A549 (cell line): ENCODE measurements at regions not wholly inside any gene's neighbourhood (a gene's known extent, or its start where the extent isn't known, plus 50 kb on each side); places are given as distances from the start of the nearest gene placed in this dataset.

Source experiments
- ATAC-seq, 2 experiments: fragments of 200-7000 bp in 1 of 2; fragments of >200 bp in 1 of 2; cut with Nextera tagmentation in 1 of 2; cut with Tn5 transposase in 1 of 2; 3 replicates each; pipeline versions ENCODE4 v1.8.0 to v1.9.1; 2018 to 2020; ENCODE audit warnings: mild to moderate bottlenecking in 1 of 2, moderate library complexity in 1 of 2
- CTCF ChIA-PET: fragments of 300-600 bp; sonication (Branson Sonifier 250); formaldehyde crosslinking; extraction: SDS; loops from one replicate; lab custom pipeline; 2021; ENCODE audit warnings: antibody characterized with exemption, inconsistent platforms; lab: Yijun Ruan, JAX
- POLR2A ChIA-PET: fragments of 350-600 bp; formaldehyde crosslinking; extraction: SDS; loops from one replicate; lab custom pipeline; 2021; ENCODE audit warnings: antibody characterized with exemption, inconsistent platforms; lab: Yijun Ruan, JAX
- DNase-seq, 2 experiments: peaks; one replicate each; pipeline versions ENCODE4 v3.0.0 to v3.0.0-alpha.2; 2011 to 2016; ENCODE audit warnings: low read depth in 1 of 2, low spot score in 1 of 2
- FAIRE-seq: peaks from 2 replicates; lab custom pipeline; 2011; peaks lifted over from hg19 to GRCh38; lab: Jason Lieb, UNC
- H3K27ac ChIP-seq, 2 experiments: fragments of >200 bp; sonication (Bioruptor Twin); formaldehyde crosslinking; 3 replicates each; pipeline ENCODE4 v1.5.1; 2016 to 2017
- H3K4me1 ChIP-seq: fragments of >200 bp; sonication (Bioruptor Twin); formaldehyde crosslinking; 3 replicates; pipeline ENCODE4 v1.6.1; 2016
- H3K4me2 ChIP-seq: fragments of >200 bp; sonication (Bioruptor Twin); formaldehyde crosslinking; 3 replicates; pipeline ENCODE4 v1.6.1; 2016
- H3K4me3 ChIP-seq: fragments of >200 bp; sonication (Bioruptor Twin); formaldehyde crosslinking; 3 replicates; pipeline ENCODE4 v1.5.1; 2016
- H3K9me3 ChIP-seq: fragments of >200 bp; sonication (Bioruptor Twin); formaldehyde crosslinking; 3 replicates; pipeline ENCODE4 v1.6.1; 2016
- CEBPB ChIP-seq, 2 experiments: fragments of >200 bp in 1 of 2; sonication (Bioruptor Twin) in 1 of 2; formaldehyde crosslinking in 1 of 2; IDR thresholded peaks; 2 replicates each; pipeline ENCODE4 v1.6.1; 2012 to 2016
- ELK1 ChIP-seq: fragments of 150-350 bp; IDR thresholded peaks from 2 replicates; pipeline ENCODE4 v1.6.1; 2014; ENCODE audit warnings: low read depth, mild to moderate bottlenecking, low read length
- EP300 ChIP-seq, 2 experiments: fragments of >200 bp; sonication (Bioruptor Twin); formaldehyde crosslinking; IDR thresholded peaks; 2 replicates in 1 of 2; 3 replicates in 1 of 2; pipeline ENCODE4 v1.6.1; 2016 to 2017
- FOSB ChIP-seq: fragments of 250-450 bp; sonication (Bioruptor Pico); IDR thresholded peaks from 2 replicates; pipeline ENCODE4 v1.5.0; 2020; ENCODE audit warnings: mild to moderate bottlenecking, moderate library complexity
- FOSL2 ChIP-seq, 2 experiments: fragments of 450-650 bp in 1 of 2; fragments of >200 bp in 1 of 2; sonication (Bioruptor Twin) in 1 of 2; formaldehyde crosslinking; IDR thresholded peaks; 2 replicates each; pipeline versions ENCODE4 v1.5.0 to v1.6.1; 2016 to 2020; ENCODE audit warnings: mild to moderate bottlenecking in 1 of 2, moderate library complexity in 1 of 2
- GATA3 ChIP-seq: IDR thresholded peaks from 2 replicates; pipeline ENCODE4 v1.6.1; 2012; ENCODE audit warnings: borderline replicate concordance
- HOXA7 ChIP-seq: fragments of 250-450 bp; sonication (Bioruptor Pico); IDR thresholded peaks from 2 replicates; pipeline ENCODE4 v1.5.0; 2020; ENCODE audit warnings: mild to moderate bottlenecking, moderate library complexity
- JUN ChIP-seq, 2 experiments: fragments of >200 bp; sonication (Bioruptor Twin); formaldehyde crosslinking; IDR thresholded peaks; 2 replicates in 1 of 2; 3 replicates in 1 of 2; pipeline ENCODE4 v1.6.1; 2016 to 2017
- JUNB ChIP-seq: fragments of >200 bp; sonication (Bioruptor Twin); formaldehyde crosslinking; IDR thresholded peaks from 2 replicates; pipeline ENCODE4 v1.6.1; 2016
- KDM1A ChIP-seq: fragments of 200-600 bp; sonication (generic); IDR thresholded peaks from 2 replicates; pipeline ENCODE4 v1.6.1; 2016; ENCODE audit warnings: low read depth, mild to moderate bottlenecking
- KDM5A ChIP-seq: fragments of 200-600 bp; sonication (generic); IDR thresholded peaks from 2 replicates; pipeline ENCODE4 v1.6.1; 2016; ENCODE audit warnings: antibody characterized with exemption, mild to moderate bottlenecking
- MAFK ChIP-seq: fragments of 450-650 bp; IDR thresholded peaks from 2 replicates; pipeline ENCODE4 v1.6.1; 2014; ENCODE audit not compliant: partially characterized antibody
- MAX ChIP-seq: IDR thresholded peaks from 2 replicates; pipeline ENCODE4 v1.6.1; 2012
- MAZ ChIP-seq: fragments of 150-350 bp; IDR thresholded peaks from 2 replicates; pipeline ENCODE4 v1.6.1; 2014; ENCODE audit warnings: antibody characterized with exemption, low read depth, low read length, borderline replicate concordance
- NPAS2 ChIP-seq: fragments of 250-450 bp; sonication (Bioruptor Pico); IDR thresholded peaks from 2 replicates; pipeline ENCODE4 v1.8.0; 2022; ENCODE audit warnings: mild to moderate bottlenecking, moderate library complexity, borderline replicate concordance
- RARB ChIP-seq: fragments of 250-450 bp; sonication (Bioruptor Pico); IDR thresholded peaks from 2 replicates; pipeline ENCODE4 v1.8.0; 2021; ENCODE audit warnings: mild to moderate bottlenecking, moderate library complexity
- RCOR1 ChIP-seq: fragments of 150-350 bp; IDR thresholded peaks from 2 replicates; pipeline ENCODE4 v1.6.1; 2014; ENCODE audit warnings: antibody characterized with exemption, low read length, low read depth
- SREBF2 ChIP-seq: fragments of 450-650 bp; IDR thresholded peaks from 2 replicates; pipeline ENCODE4 v1.6.1; 2014; ENCODE audit warnings: mild to moderate bottlenecking, moderate library complexity
- TFCP2L1 ChIP-seq: fragments of 250-450 bp; sonication (Bioruptor Pico); IDR thresholded peaks from 2 replicates; pipeline ENCODE4 v1.5.0; 2021; ENCODE audit warnings: mild to moderate bottlenecking
- ZC3H11A ChIP-seq: fragments of 450-650 bp; IDR thresholded peaks from 2 replicates; pipeline ENCODE4 v1.6.1; 2014; ENCODE audit warnings: antibody characterized with exemption, mild to moderate bottlenecking
- ZSCAN20 ChIP-seq: fragments of 250-450 bp; sonication (Bioruptor Pico); IDR thresholded peaks from 2 replicates; pipeline ENCODE4 v1.8.0; 2022; ENCODE audit warnings: mild to moderate bottlenecking, moderate library complexity
- WGBS: methylation state at CpG from one replicate; pipeline ENCODE4 v1.1.6; 2017; ENCODE audit errors: missing lambda C conversion rate; 5-methylcytosine and 5-hydroxymethylcytosine counted together
- TF ChIP-seq, protein P1 (sequence below): fragments of 250-450 bp; sonication (Bioruptor Pico); IDR thresholded peaks from 2 replicates; pipeline ENCODE4 v1.5.0; 2021; ENCODE audit warnings: mild to moderate bottlenecking, moderate library complexity, borderline replicate concordance
- TF ChIP-seq, protein P2 (sequence below): fragments of 200-600 bp; sonication (generic); IDR thresholded peaks from 2 replicates; pipeline ENCODE4 v1.6.1; 2016; ENCODE audit warnings: antibody characterized with exemption, mild to moderate bottlenecking, moderate library complexity

DNA sequence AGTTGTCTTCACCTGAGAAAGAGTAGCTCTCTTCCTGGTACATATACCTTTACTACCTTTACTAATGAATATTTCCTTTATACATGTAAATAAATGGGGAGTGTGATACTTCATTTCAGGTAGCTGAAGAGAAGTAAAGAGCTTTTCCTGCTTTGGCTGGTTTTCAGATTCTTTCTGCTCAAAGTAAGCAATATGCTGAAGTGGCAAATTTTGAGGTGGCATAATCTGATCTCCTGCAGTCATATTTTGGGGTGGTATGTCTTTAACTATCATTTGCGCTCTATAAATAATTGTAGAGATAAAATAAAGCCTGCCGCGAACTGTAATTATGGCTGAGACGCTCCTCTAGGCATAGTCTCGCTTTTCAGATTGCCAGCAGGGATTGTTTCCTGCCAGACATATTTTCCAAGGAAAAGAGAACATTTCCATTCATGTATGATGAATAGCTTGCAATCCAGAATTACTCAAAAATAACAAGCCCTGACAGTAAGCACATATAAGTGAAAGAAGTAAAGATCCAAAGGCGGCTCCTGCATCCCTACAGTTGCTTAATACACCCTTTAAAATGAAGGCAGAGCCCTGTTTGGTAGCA, 200.7 kb downstream of the C12orf50 start:
- POLR2A ChIA-PET = interaction anchor here (0.8 kb wide), 1 partner anchor 12 kb away, joined by 3 read pairs; no protein-coding TSS in a partner anchor
- Histone ChIP-seq H3K4me1 (peaks cover 23% of the 10 kb centered on the region), H3K4me3 (no peak overlapping the region), H3K27ac (peak overlapping the region; percentile 67 to 83; a peak in 5 of 6 replicates)
- DNase-seq = no peak
- TF ChIP-seq ZC3H11A (no peak), MAFK (peak; percentile 96)
- TF ChIP-seq, all 56 proteins: peak for 1
- 92% methylated on average over 6 of the region's 6 CpGs for WGBS
- ATAC-seq (no peak), FAIRE-seq (no peak)
- Histone ChIP-seq H3K9me3 (peaks cover 11% of the 10 kb centered on the region; the same call in 1 of the 3 replicates), H3K4me2 (peak overlapping the region; percentile 56; the same call in 1 of the 3 replicates)
- CTCF ChIA-PET = no interaction called here

DNA sequence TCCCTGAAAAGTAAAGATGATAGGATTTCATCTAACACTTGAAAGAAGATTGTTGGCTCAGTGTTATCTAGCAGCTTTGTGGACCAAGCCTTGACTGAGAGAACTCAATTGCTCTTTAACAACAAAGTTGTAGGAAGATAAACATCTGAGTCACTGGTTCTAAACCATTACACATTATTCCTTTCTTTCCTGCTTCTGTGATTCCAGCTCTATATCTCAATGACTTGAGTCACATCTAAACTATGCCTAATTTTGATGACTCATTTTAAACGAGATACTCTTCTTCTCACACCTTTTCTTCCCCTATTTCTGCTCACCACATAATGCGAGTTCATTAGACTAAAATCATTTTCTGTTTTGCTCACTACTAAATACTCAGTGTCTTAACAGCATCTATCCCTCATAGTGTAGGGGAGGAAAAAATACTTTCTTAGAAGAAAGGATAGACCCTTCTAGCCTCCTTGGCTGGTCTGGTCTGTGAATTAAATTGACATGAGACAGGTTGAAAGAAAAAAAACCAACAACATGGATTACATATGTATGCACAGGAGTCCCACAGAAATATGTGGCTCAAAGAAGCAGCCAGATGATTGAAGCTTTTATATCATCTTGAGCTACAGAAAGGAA, 201.4 kb downstream of the C12orf50 start:
- 8% methylated on average over 2 of the region's 2 CpGs for WGBS
- DNase-seq (peak; percentile 7 to 84), FAIRE-seq (peak; percentile 98), ATAC-seq (peak; percentile 92 to 95)
- ChIA-PET POLR2A (interaction anchor here (0.8 to 1.0 kb wide), 2 partner anchors 9 to 11 kb away, joined by 3 read pairs; no protein-coding TSS in a partner anchor), CTCF (no interaction called here)
- Histone ChIP-seq H3K27ac (peak overlapping the region; percentile 67 to 83), H3K4me1 (peaks cover 26% of the 10 kb centered on the region), H3K9me3 (peaks cover 11% of the 10 kb centered on the region; the same call in 1 of the 3 replicates), H3K4me2 (peak overlapping the region; percentile 56), H3K4me3 (no peak overlapping the region)
- peak; percentile 57; the same call in 1 of the 2 replicates for TF ChIP-seq MAX
- 0 out of 5 replicates have a peak, but pooled peaks of 1 of the 2 experiments have one; percentile 38 for TF ChIP-seq JUN (IDR thresholded peaks at IDR 0.05)
- no peak for TF ChIP-seq ELK1
- TF ChIP-seq FOSL2 (IDR thresholded peaks at IDR 0.05) = peak; percentile 91
- peak; percentile 99 for TF ChIP-seq FOSL2 (CRISPR knock-in tag; IDR thresholded peaks at IDR 0.05)
- TF ChIP-seq KDM1A = no peak
- no peak for TF ChIP-seq SREBF2
- TF ChIP-seq HOXA7 (CRISPR knock-in tag) = no peak
- TF ChIP-seq MAFK = peak; percentile 92
- TF ChIP-seq TFCP2L1 (CRISPR knock-in tag) = no peak
- TF ChIP-seq EP300 (IDR thresholded peaks at IDR 0.05) = peak in 1 of 2 experiments; percentile 31; a peak in 1 of 5 replicates
- TF ChIP-seq JUNB = peak; percentile 91
- peak; percentile 83 for TF ChIP-seq GATA3
- TF ChIP-seq CEBPB (IDR thresholded peaks at IDR 0.05) = peak in 1 of 2 experiments; percentile 52; a peak in 1 of 4 replicates
- no peak for TF ChIP-seq ZSCAN20 (CRISPR knock-in tag)

GRCh38 chr12:87822923-87823322, 206.3 kb downstream of the C12orf50 start:
- FAIRE-seq = peak; percentile 81
- Histone ChIP-seq H3K4me2 (no peak overlapping the region), H3K9me3 (peaks cover 18% of the 10 kb centered on the region; the same call in 2 of the 3 replicates), H3K4me3 (no peak overlapping the region), H3K4me1 (peaks cover 55% of the 10 kb centered on the region), H3K27ac (peak overlapping the region; percentile 80 to 84)
- no peak for ATAC-seq
- 25% methylated on average over 1 of the region's 1 CpG for WGBS
- DNase-seq = no peak
- ChIA-PET CTCF (no interaction called here), POLR2A (no interaction called here)
- TF ChIP-seq, protein P1, sequence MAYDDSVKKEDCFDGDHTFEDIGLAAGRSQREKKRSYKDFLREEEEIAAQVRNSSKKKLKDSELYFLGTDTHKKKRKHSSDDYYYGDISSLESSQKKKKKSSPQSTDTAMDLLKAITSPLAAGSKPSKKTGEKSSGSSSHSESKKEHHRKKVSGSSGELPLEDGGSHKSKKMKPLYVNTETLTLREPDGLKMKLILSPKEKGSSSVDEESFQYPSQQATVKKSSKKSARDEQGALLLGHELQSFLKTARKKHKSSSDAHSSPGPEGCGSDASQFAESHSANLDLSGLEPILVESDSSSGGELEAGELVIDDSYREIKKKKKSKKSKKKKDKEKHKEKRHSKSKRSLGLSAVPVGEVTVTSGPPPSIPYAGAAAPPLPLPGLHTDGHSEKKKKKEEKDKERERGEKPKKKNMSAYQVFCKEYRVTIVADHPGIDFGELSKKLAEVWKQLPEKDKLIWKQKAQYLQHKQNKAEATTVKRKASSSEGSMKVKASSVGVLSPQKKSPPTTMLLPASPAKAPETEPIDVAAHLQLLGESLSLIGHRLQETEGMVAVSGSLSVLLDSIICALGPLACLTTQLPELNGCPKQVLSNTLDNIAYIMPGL (CRISPR knock-in tag) = no peak
- no peak for TF ChIP-seq KDM5A
- no peak for TF ChIP-seq FOSB
- no peak for TF ChIP-seq SREBF2
- no peak for TF ChIP-seq NPAS2 (CRISPR knock-in tag)
- TF ChIP-seq RARB = no peak
- no peak for TF ChIP-seq RCOR1
- TF ChIP-seq GATA3 = no peak; the same call in 1 of the 2 replicates
- no peak for TF ChIP-seq ELK1
- TF ChIP-seq MAZ = no peak
- TF ChIP-seq, protein P2, sequence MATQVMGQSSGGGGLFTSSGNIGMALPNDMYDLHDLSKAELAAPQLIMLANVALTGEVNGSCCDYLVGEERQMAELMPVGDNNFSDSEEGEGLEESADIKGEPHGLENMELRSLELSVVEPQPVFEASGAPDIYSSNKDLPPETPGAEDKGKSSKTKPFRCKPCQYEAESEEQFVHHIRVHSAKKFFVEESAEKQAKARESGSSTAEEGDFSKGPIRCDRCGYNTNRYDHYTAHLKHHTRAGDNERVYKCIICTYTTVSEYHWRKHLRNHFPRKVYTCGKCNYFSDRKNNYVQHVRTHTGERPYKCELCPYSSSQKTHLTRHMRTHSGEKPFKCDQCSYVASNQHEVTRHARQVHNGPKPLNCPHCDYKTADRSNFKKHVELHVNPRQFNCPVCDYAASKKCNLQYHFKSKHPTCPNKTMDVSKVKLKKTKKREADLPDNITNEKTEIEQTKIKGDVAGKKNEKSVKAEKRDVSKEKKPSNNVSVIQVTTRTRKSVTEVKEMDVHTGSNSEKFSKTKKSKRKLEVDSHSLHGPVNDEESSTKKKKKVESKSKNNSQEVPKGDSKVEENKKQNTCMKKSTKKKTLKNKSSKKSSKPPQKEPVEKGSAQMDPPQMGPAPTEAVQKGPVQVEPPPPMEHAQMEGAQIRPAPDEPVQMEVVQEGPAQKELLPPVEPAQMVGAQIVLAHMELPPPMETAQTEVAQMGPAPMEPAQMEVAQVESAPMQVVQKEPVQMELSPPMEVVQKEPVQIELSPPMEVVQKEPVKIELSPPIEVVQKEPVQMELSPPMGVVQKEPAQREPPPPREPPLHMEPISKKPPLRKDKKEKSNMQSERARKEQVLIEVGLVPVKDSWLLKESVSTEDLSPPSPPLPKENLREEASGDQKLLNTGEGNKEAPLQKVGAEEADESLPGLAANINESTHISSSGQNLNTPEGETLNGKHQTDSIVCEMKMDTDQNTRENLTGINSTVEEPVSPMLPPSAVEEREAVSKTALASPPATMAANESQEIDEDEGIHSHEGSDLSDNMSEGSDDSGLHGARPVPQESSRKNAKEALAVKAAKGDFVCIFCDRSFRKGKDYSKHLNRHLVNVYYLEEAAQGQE = no peak
